IPS-NIHi11 (cell line): ENCODE measurements at regions not wholly inside any gene's neighbourhood (a gene's known extent, or its start where the extent isn't known, plus 50 kb on each side); places are given as distances from the start of the nearest gene placed in this dataset.
A peak's percentile ranks its signal among the peaks of the same experiment; 100 is the strongest.

Experiments used
- DNase-seq: peaks from one replicate; pipeline ENCODE4 v3.0.0; 2012; ENCODE audit warnings: mixed read lengths, low spot score

GRCh38 chr3:84439476-84439875, 519.3 kb upstream of the CADM2 start:
- no peak for DNase-seq

GRCh38 chr3:84440291-84440690, 518.5 kb upstream of the CADM2 start:
- no peak for DNase-seq

- DNase-seq, result no peak
Observed at GRCh38 chr3:84442533-84442932, 516.3 kb upstream of the CADM2 start.

GRCh38 chr3:84444726-84445521, 513.9 kb upstream of the CADM2 start:
- no peak for DNase-seq

GRCh38 chr3:84487296-84487695, 471.5 kb upstream of the CADM2 start:
- DNase-seq, result no peak

- no peak for DNase-seq
Observed at GRCh38 chr3:84504761-84505160, 454.0 kb upstream of the CADM2 start.

GRCh38 chr3:84510007-84510406, 448.8 kb upstream of the CADM2 start:
- no peak for DNase-seq

GRCh38 chr3:84522893-84523292, 435.9 kb upstream of the CADM2 start:
- no peak for DNase-seq

GRCh38 chr3:84536916-84537315, 421.9 kb upstream of the CADM2 start:
- DNase-seq, result no peak

GRCh38 chr3:84538597-84538996, 420.2 kb upstream of the CADM2 start:
- DNase-seq, result no peak

GRCh38 chr3:84547207-84547606, 411.6 kb upstream of the CADM2 start:
- DNase-seq, result no peak

- peak; percentile 62 for DNase-seq
Observed at GRCh38 chr3:84547971-84548970, 410.5 kb upstream of the CADM2 start.

- DNase-seq, result no peak
Observed at GRCh38 chr3:84555629-84556028, 403.2 kb upstream of the CADM2 start.

- DNase-seq, result no peak
Observed at GRCh38 chr3:84566256-84566655, 392.5 kb upstream of the CADM2 start.

GRCh38 chr3:84567796-84568195, 391.0 kb upstream of the CADM2 start:
- DNase-seq, result no peak

GRCh38 chr3:84573962-84574361, 384.8 kb upstream of the CADM2 start:
- DNase-seq, result no peak

GRCh38 chr3:84586427-84586826, 372.4 kb upstream of the CADM2 start:
- no peak for DNase-seq

- no peak for DNase-seq
Observed at GRCh38 chr3:84600703-84601225, 358.0 kb upstream of the CADM2 start.

- peak; percentile 7 for DNase-seq
Observed at GRCh38 chr3:84601303-84601702, 357.5 kb upstream of the CADM2 start.

- no peak for DNase-seq
Observed at GRCh38 chr3:84621823-84622222, 337.0 kb upstream of the CADM2 start.

GRCh38 chr3:84634668-84635067, 324.1 kb upstream of the CADM2 start:
- DNase-seq, result no peak

- no peak for DNase-seq
Observed at GRCh38 chr3:84637272-84637671, 321.5 kb upstream of the CADM2 start.

GRCh38 chr3:84666468-84666867, 292.3 kb upstream of the CADM2 start:
- no peak for DNase-seq
